ENCODE measurements at regions not wholly inside any gene's neighbourhood (a gene's known extent, or its start where the extent isn't known, plus 50 kb on each side); places are given as distances from the start of the nearest gene placed in this dataset.

GRCh38 chr11:70025308-70025707, 52.8 kb upstream of the ANO1 start:
- TF ChIP-seq CTCF (IDR thresholded peaks at IDR 0.05; ENCODE audit: low read depth, low read length) (no peak), EZH2phosphoT487 (IDR thresholded peaks at IDR 0.05; ENCODE audit: low read depth) (no peak)
